SK-N-SH treated with all-trans-retinoic acid at 6 μM for 48 hours (cell line): ENCODE measurements at regions not wholly inside any gene's neighbourhood (a gene's known extent, or its start where the extent isn't known, plus 50 kb on each side); places are given as distances from the start of the nearest gene placed in this dataset.

Source experiments
- ATAC-seq: fragments of 200-7000 bp; cut with Tn5 transposase; 3 replicates; pipeline ENCODE4 v1.9.1; 2020; ENCODE audit warnings: mild to moderate bottlenecking, moderate library complexity
- ARNTL ChIP-seq: fragments of 450-650 bp; formaldehyde crosslinking; IDR thresholded peaks from 2 replicates; pipeline ENCODE4 v1.5.0; 2020; ENCODE audit warnings: low read depth, mild to moderate bottlenecking, moderate library complexity, borderline replicate concordance
- BACH2 ChIP-seq: fragments of 250-450 bp; sonication (Bioruptor Pico); IDR thresholded peaks from 2 replicates; pipeline ENCODE4 v1.9.0; 2021; ENCODE audit warnings: mild to moderate bottlenecking, borderline replicate concordance
- CREB5 ChIP-seq: fragments of 250-450 bp; sonication (Bioruptor Pico); IDR thresholded peaks from 2 replicates; pipeline ENCODE4 v1.5.1; 2020; ENCODE audit warnings: low read depth, mild to moderate bottlenecking, moderate library complexity
- CSDC2 ChIP-seq: fragments of 250-450 bp; sonication (Bioruptor Pico); IDR thresholded peaks from 2 replicates; pipeline ENCODE4 v1.5.0; 2020; ENCODE audit warnings: mild to moderate bottlenecking, moderate library complexity
- ESRRG ChIP-seq: fragments of 250-450 bp; sonication (Bioruptor Pico); IDR thresholded peaks from 2 replicates; pipeline ENCODE4 v1.6.1; 2021; ENCODE audit warnings: mild to moderate bottlenecking
- GLIS3 ChIP-seq: fragments of 250-450 bp; sonication (Bioruptor Pico); IDR thresholded peaks from 2 replicates; pipeline ENCODE4 v1.5.0; 2020; ENCODE audit warnings: mild to moderate bottlenecking, moderate library complexity
- ISL1 ChIP-seq: fragments of 250-450 bp; sonication (Bioruptor Pico); IDR thresholded peaks from 2 replicates; pipeline ENCODE4 v2.1.2; 2022; ENCODE audit warnings: mild to moderate bottlenecking, moderate library complexity
- OSR1 ChIP-seq: fragments of 250-450 bp; sonication (Bioruptor Pico); IDR thresholded peaks from 2 replicates; pipeline ENCODE4 v1.8.0; 2022; ENCODE audit warnings: moderate library complexity, mild to moderate bottlenecking, inconsistent platforms
- POU6F1 ChIP-seq: fragments of 250-450 bp; sonication (Bioruptor Pico); IDR thresholded peaks from 2 replicates; pipeline ENCODE4 v1.8.0; 2021; ENCODE audit warnings: low read depth, mild to moderate bottlenecking, moderate library complexity, borderline replicate concordance
- PPARA ChIP-seq: fragments of 250-450 bp; sonication (Bioruptor Pico); IDR thresholded peaks from 2 replicates; pipeline ENCODE4 v1.5.0; 2020; ENCODE audit warnings: mild to moderate bottlenecking, borderline replicate concordance
- RARB ChIP-seq: fragments of 250-450 bp; sonication (Bioruptor Pico); IDR thresholded peaks from 2 replicates; pipeline ENCODE4 v1.8.0; 2021; ENCODE audit warnings: mild to moderate bottlenecking, moderate library complexity
- SNAI2 ChIP-seq: fragments of 250-450 bp; sonication (Bioruptor Pico); IDR thresholded peaks from 2 replicates; pipeline ENCODE4 v1.5.0; 2020; ENCODE audit warnings: mild to moderate bottlenecking, moderate library complexity
- TCF4 ChIP-seq: fragments of 250-450 bp; sonication (Bioruptor Pico); IDR thresholded peaks from 2 replicates; pipeline ENCODE4 v1.8.0; 2021; ENCODE audit warnings: mild to moderate bottlenecking, moderate library complexity, borderline replicate concordance
- TOX ChIP-seq: fragments of 250-450 bp; sonication (Bioruptor Pico); IDR thresholded peaks from 2 replicates; pipeline ENCODE4 v1.8.0; 2021; ENCODE audit warnings: mild to moderate bottlenecking, moderate library complexity, borderline replicate concordance
- TSHZ2 ChIP-seq: fragments of 250-450 bp; sonication (Bioruptor Pico); IDR thresholded peaks from 2 replicates; pipeline ENCODE4 v1.5.0; 2020; ENCODE audit warnings: mild to moderate bottlenecking, moderate library complexity
- ZFP3 ChIP-seq: fragments of 250-450 bp; sonication (Bioruptor Pico); IDR thresholded peaks from 2 replicates; pipeline ENCODE4 v1.5.0; 2020; ENCODE audit warnings: mild to moderate bottlenecking, moderate library complexity
- ZFP30 ChIP-seq: fragments of 450-650 bp; formaldehyde crosslinking; IDR thresholded peaks from 2 replicates; pipeline ENCODE4 v1.5.0; 2022; ENCODE audit warnings: mild to moderate bottlenecking, moderate library complexity
- ZNF70 ChIP-seq: fragments of 450-650 bp; formaldehyde crosslinking; IDR thresholded peaks from 2 replicates; pipeline ENCODE4 v1.5.0; 2020; ENCODE audit warnings: mild to moderate bottlenecking, moderate library complexity
- ZNF8 ChIP-seq: fragments of 450-650 bp; formaldehyde crosslinking; IDR thresholded peaks from 2 replicates; pipeline ENCODE4 v1.5.0; 2020; ENCODE audit warnings: mild to moderate bottlenecking, moderate library complexity
- TF ChIP-seq, protein P1 (sequence below): fragments of 250-450 bp; sonication (Bioruptor Pico); IDR thresholded peaks from 2 replicates; pipeline ENCODE4 v1.5.1; 2021; ENCODE audit warnings: mild to moderate bottlenecking, moderate library complexity
- TF ChIP-seq, protein P2 (sequence below): fragments of 250-450 bp; sonication (Bioruptor Pico); IDR thresholded peaks from 2 replicates; pipeline ENCODE4 v1.8.0; 2020; ENCODE audit warnings: mild to moderate bottlenecking, moderate library complexity, borderline replicate concordance

DNA sequence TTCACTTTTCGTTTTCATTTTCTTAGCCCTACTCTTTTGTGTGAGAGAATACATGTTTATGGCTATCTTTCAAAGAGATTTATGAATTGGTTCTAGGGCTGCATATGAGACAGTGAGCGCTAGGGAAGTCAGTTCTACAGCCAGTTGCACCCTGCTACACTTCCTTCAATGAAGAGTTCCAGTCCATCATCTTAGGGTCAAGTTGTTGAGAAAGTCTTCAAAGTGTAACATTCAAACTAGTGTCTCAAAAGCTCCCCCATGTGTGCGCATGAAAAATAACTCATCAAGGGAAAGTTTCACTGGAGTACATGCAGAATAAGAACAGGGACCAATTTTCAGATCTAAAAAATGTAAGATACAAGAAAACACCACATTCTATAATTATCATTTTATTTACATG, 317.2 kb downstream of the DEPDC1B start:
- TF ChIP-seq CREB5 (no peak), POU6F1 (CRISPR knock-in tag) (no peak), OSR1 (CRISPR knock-in tag) (no peak), TOX (no peak), TCF4 (no peak), RARB (no peak)
- TF ChIP-seq, all 23 proteins: peak for 0
- ATAC-seq: peak; percentile 81

DNA sequence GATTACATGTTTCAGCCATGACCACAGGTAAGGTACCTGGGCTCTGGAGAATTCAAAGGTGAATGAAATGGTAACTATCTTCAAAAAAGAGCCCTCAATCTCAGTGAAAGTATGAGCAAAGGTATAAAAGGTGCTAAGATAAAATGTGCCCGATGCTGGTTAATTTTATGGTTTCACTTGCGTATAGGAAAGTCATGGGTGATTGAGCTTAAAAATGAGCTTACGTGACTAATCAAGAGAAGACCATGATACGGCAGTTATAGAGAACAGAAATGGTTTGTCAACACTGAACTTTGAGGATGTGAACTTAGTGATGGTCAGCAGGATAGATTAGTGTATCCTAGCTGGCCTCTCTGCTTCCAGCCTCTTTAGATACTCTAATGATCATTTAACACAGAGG, 320.1 kb downstream of the DEPDC1B start:
- no peak for ATAC-seq
- TF ChIP-seq ISL1 (CRISPR knock-in tag) (no peak), TOX (no peak), PPARA (no peak), ZNF70 (CRISPR knock-in tag) (no peak), ZFP3 (CRISPR knock-in tag) (no peak), CREB5 (no peak), GLIS3 (CRISPR knock-in tag) (no peak), ZNF8 (CRISPR knock-in tag) (no peak), TCF4 (no peak), CSDC2 (no peak), ARNTL (no peak), BACH2 (CRISPR knock-in tag) (no peak), SNAI2 (CRISPR knock-in tag) (no peak), ESRRG (CRISPR knock-in tag) (no peak), TSHZ2 (CRISPR knock-in tag) (no peak), ZFP30 (CRISPR knock-in tag) (no peak)
- TF ChIP-seq, protein P1, sequence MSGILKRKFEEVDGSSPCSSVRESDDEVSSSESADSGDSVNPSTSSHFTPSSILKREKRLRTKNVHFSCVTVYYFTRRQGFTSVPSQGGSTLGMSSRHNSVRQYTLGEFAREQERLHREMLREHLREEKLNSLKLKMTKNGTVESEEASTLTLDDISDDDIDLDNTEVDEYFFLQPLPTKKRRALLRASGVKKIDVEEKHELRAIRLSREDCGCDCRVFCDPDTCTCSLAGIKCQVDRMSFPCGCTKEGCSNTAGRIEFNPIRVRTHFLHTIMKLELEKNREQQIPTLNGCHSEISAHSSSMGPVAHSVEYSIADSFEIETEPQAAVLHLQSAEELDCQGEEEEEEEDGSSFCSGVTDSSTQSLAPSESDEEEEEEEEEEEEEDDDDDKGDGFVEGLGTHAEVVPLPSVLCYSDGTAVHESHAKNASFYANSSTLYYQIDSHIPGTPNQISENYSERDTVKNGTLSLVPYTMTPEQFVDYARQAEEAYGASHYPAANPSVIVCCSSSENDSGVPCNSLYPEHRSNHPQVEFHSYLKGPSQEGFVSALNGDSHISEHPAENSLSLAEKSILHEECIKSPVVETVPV (CRISPR knock-in tag): no peak
- TF ChIP-seq, protein P2, sequence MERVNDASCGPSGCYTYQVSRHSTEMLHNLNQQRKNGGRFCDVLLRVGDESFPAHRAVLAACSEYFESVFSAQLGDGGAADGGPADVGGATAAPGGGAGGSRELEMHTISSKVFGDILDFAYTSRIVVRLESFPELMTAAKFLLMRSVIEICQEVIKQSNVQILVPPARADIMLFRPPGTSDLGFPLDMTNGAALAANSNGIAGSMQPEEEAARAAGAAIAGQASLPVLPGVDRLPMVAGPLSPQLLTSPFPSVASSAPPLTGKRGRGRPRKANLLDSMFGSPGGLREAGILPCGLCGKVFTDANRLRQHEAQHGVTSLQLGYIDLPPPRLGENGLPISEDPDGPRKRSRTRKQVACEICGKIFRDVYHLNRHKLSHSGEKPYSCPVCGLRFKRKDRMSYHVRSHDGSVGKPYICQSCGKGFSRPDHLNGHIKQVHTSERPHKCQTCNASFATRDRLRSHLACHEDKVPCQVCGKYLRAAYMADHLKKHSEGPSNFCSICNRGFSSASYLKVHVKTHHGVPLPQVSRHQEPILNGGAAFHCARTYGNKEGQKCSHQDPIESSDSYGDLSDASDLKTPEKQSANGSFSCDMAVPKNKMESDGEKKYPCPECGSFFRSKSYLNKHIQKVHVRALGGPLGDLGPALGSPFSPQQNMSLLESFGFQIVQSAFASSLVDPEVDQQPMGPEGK (CRISPR knock-in tag): no peak

DNA sequence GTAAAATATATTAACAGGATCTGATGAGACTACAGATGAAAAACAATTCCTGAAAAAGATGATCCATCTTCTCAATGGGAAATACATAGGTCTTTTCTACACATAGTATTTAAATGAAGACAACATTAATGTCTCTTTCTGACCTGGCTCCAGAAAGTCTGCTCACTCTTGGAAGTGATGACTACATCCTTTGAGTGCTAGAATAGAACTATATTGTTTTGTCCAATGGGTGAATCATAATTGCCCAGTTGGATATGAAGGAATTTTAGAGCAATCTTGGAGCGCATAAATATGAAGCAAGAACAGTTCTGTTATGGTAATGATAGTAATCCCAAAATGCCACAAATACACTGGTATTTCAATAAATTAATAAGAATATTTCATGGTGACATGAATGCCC, 322.1 kb downstream of the DEPDC1B start:
- ATAC-seq: peak; percentile 57
- no peak for TF ChIP-seq TOX

GRCh38 chr5:60376860-60377259, 323.1 kb downstream of the DEPDC1B start:
- ATAC-seq: no peak
- TF ChIP-seq ZFP30 (CRISPR knock-in tag) (no peak), ISL1 (CRISPR knock-in tag) (no peak), ZFP3 (CRISPR knock-in tag) (no peak), TSHZ2 (CRISPR knock-in tag) (no peak), POU6F1 (CRISPR knock-in tag) (no peak), SNAI2 (CRISPR knock-in tag) (no peak), CSDC2 (no peak), CREB5 (no peak)
